Epidermal melanocyte (primary cell): ENCODE measurements at regions not wholly inside any gene's neighbourhood (a gene's known extent, or its start where the extent isn't known, plus 50 kb on each side); places are given as distances from the start of the nearest gene placed in this dataset.

Source experiments
- DNase-seq: peaks from one replicate; pipeline ENCODE4 v3.0.0; 2011; ENCODE audit warnings: low spot score; ENCODE audit not compliant: insufficient read length

GRCh38 chr11:91173701-91174100, 950.9 kb upstream of the CHORDC1 start:
- no peak for DNase-seq

GRCh38 chr11:91170711-91171110, 947.9 kb upstream of the CHORDC1 start:
- DNase-seq: no peak

GRCh38 chr11:91164452-91164822, 941.6 kb upstream of the CHORDC1 start:
- DNase-seq: no peak

GRCh38 chr11:91163619-91164451, 941.0 kb upstream of the CHORDC1 start:
- no peak for DNase-seq

- no peak for DNase-seq
These were observed 937.8 kb upstream of the CHORDC1 start for GRCh38 chr11:91160661-91161060.

GRCh38 chr11:91158891-91159537, 936.2 kb upstream of the CHORDC1 start:
- DNase-seq: no peak

- DNase-seq: no peak
These were observed 935.4 kb upstream of the CHORDC1 start for GRCh38 chr11:91158297-91158696.

GRCh38 chr11:91156041-91156440, 933.2 kb upstream of the CHORDC1 start:
- DNase-seq: no peak

GRCh38 chr11:91147885-91148284, 925.0 kb upstream of the CHORDC1 start:
- no peak for DNase-seq

GRCh38 chr11:91141655-91142054, 918.8 kb upstream of the CHORDC1 start:
- DNase-seq: no peak

GRCh38 chr11:91136631-91137030, 913.8 kb upstream of the CHORDC1 start:
- DNase-seq: no peak

- no peak for DNase-seq
These were observed 910.5 kb upstream of the CHORDC1 start for GRCh38 chr11:91133361-91133760.

- DNase-seq: no peak
These were observed 906.7 kb upstream of the CHORDC1 start for GRCh38 chr11:91129596-91129995.

- DNase-seq: no peak
These were observed 901.5 kb upstream of the CHORDC1 start for GRCh38 chr11:91124363-91124762.

- no peak for DNase-seq
These were observed 892.3 kb upstream of the CHORDC1 start for GRCh38 chr11:91115116-91115515.

- DNase-seq: peak; percentile 21
These were observed 881.4 kb upstream of the CHORDC1 start for GRCh38 chr11:91104237-91104636.

- DNase-seq: no peak
These were observed 877.6 kb upstream of the CHORDC1 start for GRCh38 chr11:91100427-91100826.

GRCh38 chr11:91097083-91097482, 874.2 kb upstream of the CHORDC1 start:
- no peak for DNase-seq

- DNase-seq: no peak
These were observed 870.3 kb upstream of the CHORDC1 start for GRCh38 chr11:91093141-91093540.

- no peak for DNase-seq
These were observed 868.7 kb upstream of the CHORDC1 start for GRCh38 chr11:91091563-91091962.

GRCh38 chr11:91086028-91086427, 863.2 kb upstream of the CHORDC1 start:
- no peak for DNase-seq

- no peak for DNase-seq
These were observed 859.4 kb upstream of the CHORDC1 start for GRCh38 chr11:91082255-91082654.

GRCh38 chr11:91081440-91082043, 858.7 kb upstream of the CHORDC1 start:
- no peak for DNase-seq
